ENCODE measurements at regions not wholly inside any gene's neighbourhood (a gene's known extent, or its start where the extent isn't known, plus 50 kb on each side); places are given as distances from the start of the nearest gene placed in this dataset.

- TF ChIP-seq POLR2A (IDR thresholded peaks at IDR 0.05): no peak
- no peak for TF ChIP-seq CTCF (IDR thresholded peaks at IDR 0.05)
- no peak for TF ChIP-seq POLR2AphosphoS5 (IDR thresholded peaks at IDR 0.05)
- no peak for TF ChIP-seq EP300 (IDR thresholded peaks at IDR 0.05)
Measured at GRCh38 chr1:10900251-10900651, 103.8 kb upstream of the CASZ1 start.
